ENCODE measurements at regions not wholly inside any gene's neighbourhood (a gene's known extent, or its start where the extent isn't known, plus 50 kb on each side); places are given as distances from the start of the nearest gene placed in this dataset.

GRCh38 chr18:24954341-24954740 is 397.6 kb downstream of the ZNF521 start:
- TF ChIP-seq, protein P1, sequence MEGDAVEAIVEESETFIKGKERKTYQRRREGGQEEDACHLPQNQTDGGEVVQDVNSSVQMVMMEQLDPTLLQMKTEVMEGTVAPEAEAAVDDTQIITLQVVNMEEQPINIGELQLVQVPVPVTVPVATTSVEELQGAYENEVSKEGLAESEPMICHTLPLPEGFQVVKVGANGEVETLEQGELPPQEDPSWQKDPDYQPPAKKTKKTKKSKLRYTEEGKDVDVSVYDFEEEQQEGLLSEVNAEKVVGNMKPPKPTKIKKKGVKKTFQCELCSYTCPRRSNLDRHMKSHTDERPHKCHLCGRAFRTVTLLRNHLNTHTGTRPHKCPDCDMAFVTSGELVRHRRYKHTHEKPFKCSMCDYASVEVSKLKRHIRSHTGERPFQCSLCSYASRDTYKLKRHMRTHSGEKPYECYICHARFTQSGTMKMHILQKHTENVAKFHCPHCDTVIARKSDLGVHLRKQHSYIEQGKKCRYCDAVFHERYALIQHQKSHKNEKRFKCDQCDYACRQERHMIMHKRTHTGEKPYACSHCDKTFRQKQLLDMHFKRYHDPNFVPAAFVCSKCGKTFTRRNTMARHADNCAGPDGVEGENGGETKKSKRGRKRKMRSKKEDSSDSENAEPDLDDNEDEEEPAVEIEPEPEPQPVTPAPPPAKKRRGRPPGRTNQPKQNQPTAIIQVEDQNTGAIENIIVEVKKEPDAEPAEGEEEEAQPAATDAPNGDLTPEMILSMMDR (conservative IDR thresholded peaks at IDR 0.05), result no peak
- no peak overlapping the region for H3K27ac ChIP-seq

- TF ChIP-seq, protein P1 (conservative IDR thresholded peaks at IDR 0.05), result no peak
- H3K27ac ChIP-seq, result no peak overlapping the region
These were observed 394.0 kb downstream of the ZNF521 start for GRCh38 chr18:24958001-24958400.

DNA sequence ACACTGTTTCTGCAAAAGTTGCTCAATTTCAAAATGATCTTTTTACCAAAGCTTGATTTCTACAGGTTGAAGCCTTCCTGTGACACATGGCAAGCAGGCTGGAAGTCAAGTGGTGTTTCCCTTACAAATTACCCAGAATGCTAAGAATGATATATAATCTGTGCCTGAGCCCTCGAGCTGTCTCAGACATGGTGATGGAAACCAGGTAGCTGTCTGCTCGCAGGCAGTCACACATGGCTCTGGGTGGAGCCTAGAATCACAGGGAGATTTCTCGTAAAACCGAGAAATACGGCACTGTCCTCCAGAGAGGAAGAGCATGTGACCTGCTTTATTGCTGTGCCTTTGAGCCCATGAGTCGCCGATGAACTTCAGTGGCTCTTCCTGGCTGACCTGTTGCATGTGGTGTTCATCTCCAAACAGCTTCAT is 392.9 kb downstream of the ZNF521 start:
- TF ChIP-seq, protein P1 (conservative IDR thresholded peaks at IDR 0.05), result no peak
- no peak overlapping the region for H3K27ac ChIP-seq

DNA sequence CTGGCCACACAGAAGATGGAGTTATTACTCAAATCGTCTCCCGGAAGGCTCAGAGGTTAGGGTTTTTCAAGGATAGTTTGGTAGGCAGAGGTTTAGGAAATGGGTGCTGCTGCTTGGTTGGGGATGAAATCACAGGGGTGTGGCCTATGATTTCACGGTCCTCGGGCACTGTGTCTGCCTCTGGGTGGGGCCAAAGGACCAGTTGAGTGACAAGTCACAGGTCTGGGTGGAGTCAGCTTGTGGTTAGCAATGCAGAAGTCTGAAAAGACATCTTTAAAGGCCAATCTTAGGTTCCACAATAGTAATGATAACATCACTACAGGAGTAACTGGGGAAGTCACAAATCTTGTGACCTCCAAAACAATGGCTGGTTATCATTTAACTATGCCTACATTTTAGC is 387.8 kb downstream of the ZNF521 start:
- TF ChIP-seq, protein P1 (conservative IDR thresholded peaks at IDR 0.05), result no peak
- no peak overlapping the region for H3K27ac ChIP-seq

- TF ChIP-seq, protein P1 (conservative IDR thresholded peaks at IDR 0.05), result no peak
- H3K27ac ChIP-seq, result no peak overlapping the region
These were observed 383.7 kb downstream of the ZNF521 start for GRCh38 chr18:24968238-24968775.

DNA sequence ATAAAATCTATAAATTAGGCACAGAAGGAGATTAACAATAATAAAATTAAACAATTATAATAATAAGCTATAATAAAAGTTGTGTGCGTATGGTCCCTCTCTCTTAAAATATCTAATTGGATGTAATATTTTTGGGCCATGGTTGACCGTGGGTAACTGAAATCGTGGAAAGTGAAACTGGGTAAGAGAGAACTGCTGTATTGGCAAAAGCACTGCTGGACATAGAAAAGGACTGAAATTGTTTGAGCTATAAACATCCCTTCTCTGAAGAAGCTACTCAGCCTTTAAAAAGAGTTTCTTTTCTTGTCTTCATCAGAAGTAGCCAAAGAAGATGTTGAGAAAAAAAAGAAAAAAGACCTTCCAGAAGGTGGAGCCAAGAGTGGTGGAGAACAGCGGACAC is 379.4 kb downstream of the ZNF521 start:
- TF ChIP-seq, protein P1 (conservative IDR thresholded peaks at IDR 0.05), result no peak
- H3K27ac ChIP-seq, result no peak overlapping the region

- H3K27ac ChIP-seq, result no peak overlapping the region
- TF ChIP-seq, protein P1 (conservative IDR thresholded peaks at IDR 0.05), result no peak
These were observed 377.5 kb downstream of the ZNF521 start for GRCh38 chr18:24974431-24974830.
